ENCODE measurements at regions not wholly inside any gene's neighbourhood (a gene's known extent, or its start where the extent isn't known, plus 50 kb on each side); places are given as distances from the start of the nearest gene placed in this dataset.

DNA sequence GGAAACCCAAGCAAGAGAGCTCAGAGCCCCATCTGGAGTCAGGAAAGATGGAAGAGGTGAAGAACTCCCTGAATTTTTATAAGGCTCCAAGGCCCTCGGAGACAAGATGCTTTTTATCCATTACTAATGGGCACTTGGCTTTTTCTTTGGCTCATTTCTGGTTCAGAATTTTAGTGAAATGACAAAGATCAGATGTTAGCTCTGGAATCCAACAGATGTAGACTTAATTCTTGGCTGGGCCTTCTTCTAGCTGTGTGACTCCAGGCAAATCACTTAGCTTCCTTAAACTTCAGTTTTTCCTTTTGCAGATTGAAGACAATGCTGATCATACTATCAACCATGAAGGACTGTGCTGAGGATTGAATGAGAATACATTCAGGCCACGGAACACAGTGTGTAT is 85.2 kb downstream of the HRH4 start:
- TF ChIP-seq, protein P1, sequence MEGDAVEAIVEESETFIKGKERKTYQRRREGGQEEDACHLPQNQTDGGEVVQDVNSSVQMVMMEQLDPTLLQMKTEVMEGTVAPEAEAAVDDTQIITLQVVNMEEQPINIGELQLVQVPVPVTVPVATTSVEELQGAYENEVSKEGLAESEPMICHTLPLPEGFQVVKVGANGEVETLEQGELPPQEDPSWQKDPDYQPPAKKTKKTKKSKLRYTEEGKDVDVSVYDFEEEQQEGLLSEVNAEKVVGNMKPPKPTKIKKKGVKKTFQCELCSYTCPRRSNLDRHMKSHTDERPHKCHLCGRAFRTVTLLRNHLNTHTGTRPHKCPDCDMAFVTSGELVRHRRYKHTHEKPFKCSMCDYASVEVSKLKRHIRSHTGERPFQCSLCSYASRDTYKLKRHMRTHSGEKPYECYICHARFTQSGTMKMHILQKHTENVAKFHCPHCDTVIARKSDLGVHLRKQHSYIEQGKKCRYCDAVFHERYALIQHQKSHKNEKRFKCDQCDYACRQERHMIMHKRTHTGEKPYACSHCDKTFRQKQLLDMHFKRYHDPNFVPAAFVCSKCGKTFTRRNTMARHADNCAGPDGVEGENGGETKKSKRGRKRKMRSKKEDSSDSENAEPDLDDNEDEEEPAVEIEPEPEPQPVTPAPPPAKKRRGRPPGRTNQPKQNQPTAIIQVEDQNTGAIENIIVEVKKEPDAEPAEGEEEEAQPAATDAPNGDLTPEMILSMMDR (conservative IDR thresholded peaks at IDR 0.05; ENCODE audit: control insufficient read depth, insufficient read depth, low read depth, low read length) = no peak
- H3K4me3 ChIP-seq (ENCODE audit: control insufficient read depth, low read depth, low read length) = no peak overlapping the region
- DNase-seq (ENCODE audit: low read depth) = no peak

- TF ChIP-seq, protein P1 (conservative IDR thresholded peaks at IDR 0.05; ENCODE audit: control insufficient read depth, insufficient read depth, low read depth, low read length) = no peak
- no peak overlapping the region for H3K4me3 ChIP-seq (ENCODE audit: control insufficient read depth, low read depth, low read length)
- DNase-seq (ENCODE audit: low read depth) = peak; percentile 8
Observed at GRCh38 chr18:24546307-24546706, 85.9 kb downstream of the HRH4 start.

- no peak overlapping the region for H3K4me3 ChIP-seq (ENCODE audit: control insufficient read depth, low read depth, low read length)
- TF ChIP-seq, protein P1 (conservative IDR thresholded peaks at IDR 0.05; ENCODE audit: control insufficient read depth, insufficient read depth, low read depth, low read length) = no peak
Observed at GRCh38 chr18:24548583-24548982, 88.1 kb downstream of the HRH4 start.

GRCh38 chr18:24552218-24552617 is 91.8 kb downstream of the HRH4 start:
- TF ChIP-seq, protein P1 (conservative IDR thresholded peaks at IDR 0.05; ENCODE audit: control insufficient read depth, insufficient read depth, low read depth, low read length) = no peak
- no peak overlapping the region for H3K4me3 ChIP-seq (ENCODE audit: control insufficient read depth, low read depth, low read length)
- DNase-seq (ENCODE audit: low read depth) = no peak

More at GRCh38 chr18:24548583-24548982, 88.1 kb downstream of the HRH4 start:
- no peak for DNase-seq (ENCODE audit: low read depth)

DNA sequence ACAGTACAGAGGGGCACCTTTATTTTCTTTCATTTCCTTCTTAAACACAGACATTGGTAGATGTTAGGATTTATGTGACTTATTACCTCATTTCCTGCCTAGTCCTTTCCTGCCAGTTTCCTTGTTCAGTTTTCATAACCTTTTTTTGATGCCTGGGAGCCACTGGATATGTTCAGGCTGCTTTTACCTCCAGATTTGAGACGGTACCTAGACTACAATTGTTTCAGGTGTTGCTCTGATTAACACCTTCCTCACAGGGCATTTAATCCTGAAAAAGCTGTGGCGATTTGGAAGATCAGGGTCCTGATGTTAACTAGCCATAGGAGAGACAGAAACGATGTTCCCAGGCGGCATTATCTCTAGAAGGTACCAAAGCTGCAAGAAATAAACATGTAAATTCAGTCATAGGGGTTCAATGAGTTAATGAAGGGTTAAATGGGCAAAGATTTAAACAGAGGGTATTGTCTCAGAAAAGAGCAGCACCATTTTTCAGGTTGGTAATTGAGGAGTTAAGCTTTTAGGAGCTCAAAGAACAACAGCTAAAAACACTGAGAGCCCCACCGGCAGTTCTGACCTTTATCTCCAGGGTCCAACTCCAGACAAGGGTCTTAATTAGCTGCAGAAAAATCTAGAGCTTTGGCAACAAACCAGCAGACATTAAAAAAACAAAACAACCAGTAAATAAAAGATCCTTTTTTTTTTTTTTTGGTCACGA is 93.3 kb downstream of the HRH4 start:
- no peak overlapping the region for H3K4me3 ChIP-seq (ENCODE audit: control insufficient read depth, low read depth, low read length)
- DNase-seq (ENCODE audit: low read depth) = no peak
- TF ChIP-seq, protein P1 (conservative IDR thresholded peaks at IDR 0.05; ENCODE audit: control insufficient read depth, insufficient read depth, low read depth, low read length) = no peak

DNA sequence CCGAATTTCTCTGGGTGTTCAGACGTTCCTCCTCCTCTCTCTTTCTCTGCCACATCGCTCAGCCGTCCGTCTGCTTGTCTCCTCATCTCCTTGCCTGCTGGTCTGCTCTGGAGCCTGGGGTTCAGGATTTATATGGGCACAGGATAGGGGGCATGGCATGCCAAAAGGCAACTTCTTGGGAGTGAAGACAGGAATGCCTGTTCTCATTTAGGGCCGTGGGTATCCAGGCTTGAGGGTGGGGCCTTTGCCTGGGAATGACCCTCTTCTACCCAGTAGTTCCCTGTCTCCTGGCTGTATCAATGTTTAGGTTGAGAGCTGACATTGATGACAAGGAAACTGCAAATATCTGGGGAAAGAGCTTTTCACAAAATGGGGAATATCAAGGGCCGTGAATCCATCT is 98.0 kb downstream of the HRH4 start:
- no peak for DNase-seq (ENCODE audit: low read depth)
- no peak overlapping the region for H3K4me3 ChIP-seq (ENCODE audit: control insufficient read depth, low read depth, low read length)
- TF ChIP-seq, protein P1 (conservative IDR thresholded peaks at IDR 0.05; ENCODE audit: control insufficient read depth, insufficient read depth, low read depth, low read length) = no peak

Measured in fibroblast of mammary gland (primary cell).